ENCODE measurements at regions not wholly inside any gene's neighbourhood (a gene's known extent, or its start where the extent isn't known, plus 50 kb on each side); places are given as distances from the start of the nearest gene placed in this dataset.

- Histone ChIP-seq H3K9me3 (ENCODE audit: control insufficient read depth, low read length) (no peaks in the 10 kb centered on the region), H3K4me3 (ENCODE audit: extremely low read depth, insufficient read depth, low read length, poor library complexity, severe bottlenecking) (no peak overlapping the region), H3K4me1 (ENCODE audit: control insufficient read depth, insufficient read depth, low read length, poor library complexity, severe bottlenecking) (peaks cover 4% of the 10 kb centered on the region), H3K27ac (ENCODE audit: low read depth, low read length, severe bottlenecking) (no peak overlapping the region), H3K36me3 (ENCODE audit: control insufficient read depth, insufficient read depth, low read length) (no peaks in the 10 kb centered on the region)
- WGBS, 2 experiments (ENCODE audit: insufficient coverage in 2 of 2), result 40 to 63% methylated on average over 1 of the region's 2 CpGs
Measured at GRCh38 chr11:109739379-109739778, 317.4 kb downstream of the C11orf87 start.

DNA sequence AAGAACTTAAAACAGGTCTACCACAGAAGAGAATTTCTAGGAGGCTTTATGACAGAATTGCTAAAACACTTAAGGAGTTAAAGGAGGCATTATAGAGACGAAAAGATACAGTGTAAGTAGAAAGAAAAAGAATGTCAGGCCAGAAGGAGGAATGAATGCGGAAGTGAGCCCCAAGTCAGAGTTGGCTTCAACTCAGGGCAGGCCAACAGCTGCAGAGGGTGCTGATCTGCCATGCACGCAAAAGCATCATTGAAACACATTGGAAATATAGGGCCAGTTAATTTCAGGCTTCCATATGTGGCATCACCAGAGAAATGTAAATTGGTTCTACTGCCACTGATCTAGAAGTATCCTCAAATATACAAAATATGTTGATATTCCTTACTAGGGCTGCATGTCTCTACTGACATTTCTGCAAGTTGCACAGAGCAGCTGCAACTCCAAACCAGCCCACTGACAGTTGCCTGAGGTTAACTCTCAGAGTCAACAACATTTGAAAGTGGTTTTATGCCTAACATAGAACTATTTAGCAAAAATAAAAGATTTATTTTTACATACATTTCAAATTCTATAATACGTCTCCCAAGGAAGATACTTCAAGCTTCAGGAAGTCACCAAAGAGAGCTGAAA is 324.1 kb downstream of the C11orf87 start:
- Histone ChIP-seq H3K36me3 (ENCODE audit: control insufficient read depth, insufficient read depth, low read length) (no peaks in the 10 kb centered on the region), H3K4me3 (ENCODE audit: extremely low read depth, insufficient read depth, low read length, poor library complexity, severe bottlenecking) (no peak overlapping the region), H3K27ac (ENCODE audit: low read depth, low read length, severe bottlenecking) (no peak overlapping the region), H3K9me3 (ENCODE audit: control insufficient read depth, low read length) (no peaks in the 10 kb centered on the region), H3K4me1 (ENCODE audit: control insufficient read depth, insufficient read depth, low read length, poor library complexity, severe bottlenecking) (no peaks in the 10 kb centered on the region)
- 83 to 90% methylated on average over 2 of the region's 4 CpGs for WGBS, 2 experiments (ENCODE audit: insufficient coverage in 2 of 2)

GRCh38 chr11:109747839-109748238 is 325.8 kb downstream of the C11orf87 start:
- no peaks in the 10 kb centered on the region for H3K9me3 ChIP-seq (ENCODE audit: control insufficient read depth, low read length)
- no peaks in the 10 kb centered on the region for H3K36me3 ChIP-seq (ENCODE audit: control insufficient read depth, insufficient read depth, low read length)
- H3K4me1 ChIP-seq (ENCODE audit: control insufficient read depth, insufficient read depth, low read length, poor library complexity, severe bottlenecking), result no peaks in the 10 kb centered on the region
- H3K4me3 ChIP-seq (ENCODE audit: extremely low read depth, insufficient read depth, low read length, poor library complexity, severe bottlenecking), result no peak overlapping the region
- 91 to 97% methylated on average over 7 of the region's 7 CpGs for WGBS, 2 experiments (ENCODE audit: insufficient coverage in 2 of 2)
- no peak overlapping the region for H3K27ac ChIP-seq (ENCODE audit: low read depth, low read length, severe bottlenecking)

- 100% methylated on average over 1 of the region's 1 CpG; no CpG with 5 or more reads in 1 of the 2 experiments for WGBS, 2 experiments (ENCODE audit: insufficient coverage in 2 of 2)
- Histone ChIP-seq H3K27ac (ENCODE audit: low read depth, low read length, severe bottlenecking) (no peak overlapping the region), H3K9me3 (ENCODE audit: control insufficient read depth, low read length) (no peaks in the 10 kb centered on the region), H3K4me1 (ENCODE audit: control insufficient read depth, insufficient read depth, low read length, poor library complexity, severe bottlenecking) (no peaks in the 10 kb centered on the region), H3K4me3 (ENCODE audit: extremely low read depth, insufficient read depth, low read length, poor library complexity, severe bottlenecking) (no peak overlapping the region), H3K36me3 (ENCODE audit: control insufficient read depth, insufficient read depth, low read length) (no peaks in the 10 kb centered on the region)
Measured at GRCh38 chr11:109749476-109749875, 327.5 kb downstream of the C11orf87 start.

DNA sequence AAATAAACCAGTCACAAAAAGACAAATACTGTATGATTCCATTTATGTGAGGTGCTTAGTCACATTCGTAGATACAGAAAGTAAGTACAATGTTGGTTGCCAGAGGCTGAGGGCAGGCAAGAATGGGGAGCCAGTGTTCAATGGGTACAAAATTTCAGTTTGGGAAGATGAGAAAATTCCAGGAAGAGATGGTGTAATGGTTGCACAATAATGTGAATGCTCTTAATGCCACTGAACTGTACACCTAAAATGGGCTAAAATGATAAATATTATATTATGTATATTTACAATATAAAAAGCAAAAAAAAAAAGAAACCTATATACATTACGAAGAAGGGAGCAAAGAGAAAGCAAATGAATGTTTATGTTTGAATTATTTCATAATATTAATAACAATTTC is 329.0 kb downstream of the C11orf87 start:
- WGBS, 2 experiments (ENCODE audit: insufficient coverage in 2 of 2), result 88 to 91% methylated on average over 1 of the region's 2 CpGs
- Histone ChIP-seq H3K9me3 (ENCODE audit: control insufficient read depth, low read length) (no peaks in the 10 kb centered on the region), H3K36me3 (ENCODE audit: control insufficient read depth, insufficient read depth, low read length) (no peaks in the 10 kb centered on the region), H3K4me3 (ENCODE audit: extremely low read depth, insufficient read depth, low read length, poor library complexity, severe bottlenecking) (no peak overlapping the region), H3K4me1 (ENCODE audit: control insufficient read depth, insufficient read depth, low read length, poor library complexity, severe bottlenecking) (no peaks in the 10 kb centered on the region), H3K27ac (ENCODE audit: low read depth, low read length, severe bottlenecking) (no peak overlapping the region)

- WGBS, 2 experiments (ENCODE audit: insufficient coverage in 2 of 2), result 80 to 100% methylated on average over 1 to 2 of the region's 5 CpGs
- no peaks in the 10 kb centered on the region for H3K36me3 ChIP-seq (ENCODE audit: control insufficient read depth, insufficient read depth, low read length)
- H3K9me3 ChIP-seq (ENCODE audit: control insufficient read depth, low read length), result no peaks in the 10 kb centered on the region
- no peak overlapping the region for H3K4me3 ChIP-seq (ENCODE audit: extremely low read depth, insufficient read depth, low read length, poor library complexity, severe bottlenecking)
- no peaks in the 10 kb centered on the region for H3K4me1 ChIP-seq (ENCODE audit: control insufficient read depth, insufficient read depth, low read length, poor library complexity, severe bottlenecking)
- no peak overlapping the region for H3K27ac ChIP-seq (ENCODE audit: low read depth, low read length, severe bottlenecking)
Measured at GRCh38 chr11:109752212-109752825, 330.3 kb downstream of the C11orf87 start.

GRCh38 chr11:109756521-109756920 is 334.5 kb downstream of the C11orf87 start:
- no CpG with 5 or more reads among the region's 1 CpG for WGBS, 2 experiments (ENCODE audit: insufficient coverage in 2 of 2)
- Histone ChIP-seq H3K4me3 (ENCODE audit: extremely low read depth, insufficient read depth, low read length, poor library complexity, severe bottlenecking) (no peak overlapping the region), H3K9me3 (ENCODE audit: control insufficient read depth, low read length) (no peaks in the 10 kb centered on the region), H3K36me3 (ENCODE audit: control insufficient read depth, insufficient read depth, low read length) (no peaks in the 10 kb centered on the region), H3K4me1 (ENCODE audit: control insufficient read depth, insufficient read depth, low read length, poor library complexity, severe bottlenecking) (no peaks in the 10 kb centered on the region), H3K27ac (ENCODE audit: low read depth, low read length, severe bottlenecking) (no peak overlapping the region)

DNA sequence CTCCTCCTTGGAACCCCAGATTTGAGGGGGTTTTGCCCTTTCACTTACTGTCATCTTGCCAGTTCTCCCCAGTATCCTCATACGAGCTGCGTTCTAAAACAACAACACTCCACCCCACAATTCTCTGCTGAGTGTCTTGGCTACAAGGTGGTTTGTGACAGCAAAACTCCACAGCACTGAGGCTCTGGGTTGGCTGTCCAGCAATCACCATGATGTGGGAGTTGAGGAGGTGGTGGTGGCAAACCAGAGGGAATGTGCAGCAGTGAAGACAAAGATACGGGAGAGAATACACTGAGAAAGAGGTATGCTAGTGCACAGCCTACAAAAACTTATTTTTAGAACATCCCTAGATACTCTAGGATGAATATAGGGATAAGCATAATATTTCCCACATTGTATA is 335.0 kb downstream of the C11orf87 start:
- no peaks in the 10 kb centered on the region for H3K36me3 ChIP-seq (ENCODE audit: control insufficient read depth, insufficient read depth, low read length)
- H3K27ac ChIP-seq (ENCODE audit: low read depth, low read length, severe bottlenecking), result no peak overlapping the region
- no peak overlapping the region for H3K4me3 ChIP-seq (ENCODE audit: extremely low read depth, insufficient read depth, low read length, poor library complexity, severe bottlenecking)
- WGBS, 2 experiments (ENCODE audit: insufficient coverage in 2 of 2), result no CpG with 5 or more reads among the region's 3 CpGs
- no peaks in the 10 kb centered on the region for H3K4me1 ChIP-seq (ENCODE audit: control insufficient read depth, insufficient read depth, low read length, poor library complexity, severe bottlenecking)
- H3K9me3 ChIP-seq (ENCODE audit: control insufficient read depth, low read length), result no peaks in the 10 kb centered on the region

DNA sequence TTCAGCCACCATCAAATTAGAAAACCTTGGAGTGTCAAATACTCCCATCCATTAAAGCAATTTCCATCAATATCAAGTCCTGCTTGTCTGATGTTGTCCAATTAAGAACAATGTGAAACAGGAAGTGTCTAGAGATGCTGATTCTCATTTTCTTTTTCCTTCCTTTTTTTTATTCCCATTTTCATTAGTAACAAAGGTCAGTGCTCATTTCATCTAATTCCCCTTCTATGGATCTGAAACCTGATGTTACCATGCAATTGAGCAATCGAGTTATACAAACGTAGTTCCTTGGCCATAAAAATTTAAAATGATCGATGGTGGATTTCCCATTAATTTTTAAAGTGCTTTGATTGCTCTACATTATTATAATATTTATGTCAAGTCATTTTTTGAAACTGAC is 330.6 kb upstream of the ZC3H12C start:
- Histone ChIP-seq H3K36me3 (ENCODE audit: control insufficient read depth, insufficient read depth, low read length) (no peaks in the 10 kb centered on the region), H3K4me3 (ENCODE audit: extremely low read depth, insufficient read depth, low read length, poor library complexity, severe bottlenecking) (no peak overlapping the region), H3K27ac (ENCODE audit: low read depth, low read length, severe bottlenecking) (no peak overlapping the region), H3K9me3 (ENCODE audit: control insufficient read depth, low read length) (no peaks in the 10 kb centered on the region), H3K4me1 (ENCODE audit: control insufficient read depth, insufficient read depth, low read length, poor library complexity, severe bottlenecking) (peaks cover 3% of the 10 kb centered on the region)
- 60% methylated on average over 1 of the region's 3 CpGs; no CpG with 5 or more reads in 1 of the 2 experiments for WGBS, 2 experiments (ENCODE audit: insufficient coverage in 2 of 2)

DNA sequence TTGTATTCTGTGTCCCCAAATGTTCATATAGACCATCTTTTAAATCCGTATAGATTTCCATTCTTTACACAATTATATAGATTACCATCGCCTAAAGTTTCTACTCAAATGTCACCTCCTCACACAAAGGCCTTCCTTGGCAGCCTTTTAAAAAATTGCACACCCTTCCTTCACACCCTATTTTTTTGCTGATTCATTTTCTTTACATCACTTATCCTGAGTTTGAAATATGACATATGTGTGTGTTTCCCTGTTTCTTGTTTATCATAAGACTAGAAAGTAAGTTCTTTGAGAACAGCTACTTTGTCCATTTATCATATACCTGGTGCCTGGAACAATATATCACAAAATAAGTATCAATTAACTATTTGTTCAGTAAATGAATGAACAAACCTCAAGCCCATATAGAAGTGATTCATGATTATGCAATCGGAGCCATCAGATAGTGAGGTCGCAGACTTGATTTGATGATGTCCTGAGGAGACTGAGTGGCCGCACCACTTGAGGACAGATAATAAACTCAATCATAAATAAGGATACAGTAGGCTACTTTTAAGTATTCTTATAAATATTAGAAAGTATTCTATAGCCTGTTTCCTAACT is 327.4 kb upstream of the ZC3H12C start:
- no peak overlapping the region for H3K27ac ChIP-seq (ENCODE audit: low read depth, low read length, severe bottlenecking)
- no peak overlapping the region for H3K4me3 ChIP-seq (ENCODE audit: extremely low read depth, insufficient read depth, low read length, poor library complexity, severe bottlenecking)

DNA sequence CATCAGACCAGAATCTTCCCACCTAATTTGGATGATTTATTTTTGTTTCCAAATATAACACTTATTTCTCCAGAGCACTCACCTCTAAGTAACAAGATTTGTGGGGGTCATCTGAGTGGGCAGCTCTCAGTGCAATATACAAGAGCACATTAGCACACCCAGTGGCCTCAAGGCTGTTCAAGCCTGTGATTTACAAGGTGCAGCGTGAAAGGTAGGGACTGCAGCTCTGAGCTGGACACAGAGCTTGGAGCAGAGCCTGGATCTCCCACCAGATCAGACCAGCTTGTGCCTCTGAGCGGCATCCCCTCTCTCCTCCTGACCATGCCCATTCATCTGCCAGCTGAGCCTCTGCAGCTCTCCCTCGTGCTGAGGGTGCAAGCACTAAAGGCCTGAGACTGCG is 323.3 kb upstream of the ZC3H12C start:
- H3K4me3 ChIP-seq (ENCODE audit: extremely low read depth, insufficient read depth, low read length, poor library complexity, severe bottlenecking), result no peak overlapping the region
- no peaks in the 10 kb centered on the region for H3K9me3 ChIP-seq (ENCODE audit: control insufficient read depth, low read length)
- H3K36me3 ChIP-seq (ENCODE audit: control insufficient read depth, insufficient read depth, low read length), result no peaks in the 10 kb centered on the region
- no peak overlapping the region for H3K27ac ChIP-seq (ENCODE audit: low read depth, low read length, severe bottlenecking)
- no peaks in the 10 kb centered on the region for H3K4me1 ChIP-seq (ENCODE audit: control insufficient read depth, insufficient read depth, low read length, poor library complexity, severe bottlenecking)
- WGBS, 2 experiments (ENCODE audit: insufficient coverage in 2 of 2), result 86 to 97% methylated on average over 4 of the region's 4 CpGs

More for the DNA sequence above, 327.4 kb upstream of the ZC3H12C start:
- Histone ChIP-seq H3K4me1 (ENCODE audit: control insufficient read depth, insufficient read depth, low read length, poor library complexity, severe bottlenecking) (peaks cover 3% of the 10 kb centered on the region), H3K9me3 (ENCODE audit: control insufficient read depth, low read length) (no peaks in the 10 kb centered on the region), H3K36me3 (ENCODE audit: control insufficient read depth, insufficient read depth, low read length) (no peaks in the 10 kb centered on the region)
- 90 to 100% methylated on average over 2 of the region's 5 CpGs for WGBS, 2 experiments (ENCODE audit: insufficient coverage in 2 of 2)

Measured in mesodermal cell (in vitro differentiated cells).